Left colon (tissue), 2 donors: ENCODE measurements at regions not wholly inside any gene's neighbourhood (a gene's known extent, or its start where the extent isn't known, plus 50 kb on each side); places are given as distances from the start of the nearest gene placed in this dataset.
"Not testable (repeated sequence)": the region's sequence is repeated elsewhere in the genome, so short reads cannot be mapped to it uniquely, and the experiment has no call there.

Experiments
- ATAC-seq: fragments of 200-7000 bp; cut with Tn5 transposase; one replicate; pipeline ENCODE4 v1.9.1; 2020; ENCODE audit warnings: mild to moderate bottlenecking, moderate library complexity
- DNase-seq, 2 donors: peaks; one replicate each; pipeline ENCODE4 v3.0.0-alpha.2; 2020
- intact Hi-C, 2 donors: fragments of 100-400 bp; cut with DNase I in 1 of 2; cut with micrococcal nuclease in 1 of 2; formaldehyde crosslinking; loops; one replicate each; pipeline versions ENCODE4 v1.11.2 to v1.14.0; 2022; cut with DNase I, micrococcal nuclease
- donor health status: DM: no; HTN: no; CAD: no.
- donor health status: DM: yes; HTN: yes; CAD: no.

DNA sequence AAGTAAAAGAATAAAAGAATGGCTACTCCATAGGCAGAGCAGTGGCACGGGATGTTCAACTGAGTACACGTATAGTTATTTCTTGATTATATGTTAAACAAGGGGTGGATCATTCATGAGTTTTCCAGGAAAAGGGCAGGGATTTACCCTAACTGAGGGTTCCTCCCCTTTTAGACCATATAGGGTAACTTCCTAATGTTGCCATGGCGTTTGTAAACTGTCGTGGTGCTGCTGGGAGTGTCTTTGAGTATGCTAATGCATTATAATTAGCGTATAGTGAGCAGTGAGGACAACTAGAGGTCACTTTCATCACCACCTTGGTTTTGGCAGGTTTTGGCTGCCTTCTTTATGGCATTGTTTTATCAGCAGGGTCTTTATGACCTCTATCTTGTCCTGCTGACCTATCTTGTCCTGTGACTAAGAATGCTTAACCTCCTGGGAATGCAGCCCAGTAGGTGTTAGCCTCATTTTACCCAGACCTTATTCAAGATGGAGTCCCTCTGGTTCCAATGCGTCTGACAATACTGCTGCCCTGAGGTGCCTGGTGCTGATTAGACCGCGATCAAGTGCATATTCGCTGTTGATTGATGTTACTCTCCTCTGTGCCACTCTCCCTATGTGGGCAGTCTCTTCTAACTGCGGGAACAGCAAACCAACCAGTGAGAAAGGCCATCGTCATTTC, 67.6 kb upstream of the AMN1 start:
- intact Hi-C loops, result no loop called here
- DNase-seq, result no peak
- ATAC-seq, result no peak

DNA sequence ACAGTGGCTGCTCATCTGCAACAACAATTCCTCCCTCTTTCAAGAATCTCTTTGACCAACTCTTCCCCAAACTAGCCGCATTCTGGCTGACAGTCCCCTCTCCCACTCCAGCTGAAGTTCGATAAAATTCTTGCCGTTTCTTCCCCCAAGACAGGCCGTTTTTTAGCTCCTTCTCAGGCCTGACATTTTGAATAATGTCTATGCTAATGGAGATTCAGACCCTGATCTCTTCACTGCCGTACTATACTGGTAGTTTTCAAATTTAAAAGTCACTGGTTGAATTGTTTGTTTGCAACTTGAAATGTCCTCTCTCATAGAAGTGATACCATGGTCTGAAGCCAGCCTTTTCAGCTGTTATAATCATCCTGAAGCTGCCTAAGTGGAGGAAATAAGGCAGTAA, 65.9 kb upstream of the AMN1 start:
- ATAC-seq (no peak), DNase-seq (no peak)
- intact Hi-C loops, result no loop called here

DNA sequence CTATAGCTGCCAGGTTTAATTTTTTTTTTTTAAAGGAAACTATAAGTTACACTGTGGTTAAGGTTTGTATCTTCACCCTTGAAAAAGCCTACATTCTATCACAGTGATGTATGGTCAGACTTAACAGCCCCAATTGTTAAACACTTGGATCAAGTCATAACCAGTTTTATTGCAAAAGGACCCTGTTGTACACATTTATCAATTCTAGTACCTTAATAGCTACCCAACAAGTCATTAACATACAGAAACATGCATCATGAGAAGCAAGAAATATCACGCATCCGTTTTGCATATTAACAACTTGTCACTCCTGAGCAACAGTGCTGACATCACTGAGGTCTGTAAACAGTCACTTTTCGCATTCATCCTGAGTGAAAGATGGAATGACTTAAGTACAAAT, 62.4 kb upstream of the AMN1 start:
- ATAC-seq, intact Hi-C loops, DNase-seq: not testable (repeated sequence)

DNA sequence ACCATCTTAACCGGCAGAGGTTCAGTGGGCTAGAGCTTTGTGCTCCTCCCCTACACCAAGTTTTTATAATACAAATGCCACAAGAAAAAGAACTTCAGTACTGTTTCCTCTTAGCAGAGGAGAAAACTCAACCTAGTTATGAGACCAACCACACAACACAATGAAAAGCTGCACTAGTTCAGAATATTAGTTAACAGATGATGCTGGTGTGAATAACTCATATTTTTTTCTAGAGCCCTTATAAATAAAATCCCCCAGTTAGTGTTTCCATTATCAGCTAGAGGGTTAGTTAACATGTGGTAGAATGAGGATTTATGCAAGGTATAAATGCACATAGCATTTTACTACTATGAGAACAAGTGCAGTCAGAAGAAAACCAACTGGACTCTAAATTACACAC, 61.9 kb upstream of the AMN1 start:
- ATAC-seq, result no peak
- DNase-seq, result no peak
- intact Hi-C loops, result no loop called here

DNA sequence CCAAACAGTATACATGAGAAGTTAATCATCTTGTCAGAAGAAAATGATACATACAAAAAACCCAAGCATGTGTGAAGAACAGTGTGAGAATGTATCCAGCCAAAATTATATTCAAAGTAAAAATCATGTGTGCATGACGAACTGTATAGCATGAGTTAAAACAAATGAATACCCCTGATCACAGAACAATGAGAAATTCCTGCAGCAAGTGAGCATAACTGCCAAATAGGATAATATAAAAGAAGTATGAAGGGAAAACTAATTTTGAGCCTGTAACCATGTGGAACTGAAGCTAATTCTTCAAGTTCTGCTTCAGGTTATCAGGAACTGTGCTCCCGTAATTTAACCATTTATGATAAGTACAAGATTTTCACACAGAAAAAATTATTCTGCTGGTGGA, 56.5 kb upstream of the AMN1 start:
- DNase-seq (no peak), ATAC-seq (no peak)
- intact Hi-C loops, result no loop called here

DNA sequence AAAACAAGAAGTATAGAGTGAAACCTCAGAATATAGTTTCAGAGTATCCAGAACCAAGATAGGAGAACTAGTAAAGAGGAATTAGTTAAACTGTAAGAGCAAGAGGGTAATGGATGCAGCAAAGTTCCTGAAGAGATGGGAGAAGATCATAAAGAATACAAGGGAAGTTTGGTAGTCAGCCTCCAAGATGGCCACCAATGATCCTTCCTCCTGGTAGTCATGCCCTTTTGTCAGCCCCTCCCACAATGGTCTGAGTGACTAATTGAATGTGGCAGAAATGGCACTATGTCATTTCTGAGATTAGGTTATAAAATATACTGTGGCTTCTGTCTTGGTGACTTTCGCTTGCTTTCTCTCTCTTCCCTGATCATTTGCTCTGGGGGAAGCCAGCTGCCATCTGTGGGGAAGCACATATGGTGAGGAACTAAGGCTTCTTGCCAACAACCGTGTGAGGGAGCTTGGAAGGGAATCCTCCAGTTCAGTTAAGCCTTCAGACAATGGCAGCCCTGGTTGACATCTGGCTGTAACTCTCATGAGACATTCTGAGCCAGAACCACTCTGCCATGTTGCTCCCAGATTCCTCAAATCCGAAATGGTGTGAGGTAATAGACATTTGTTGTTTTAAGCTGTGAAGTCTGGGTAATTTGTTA, 55.3 kb upstream of the AMN1 start:
- DNase-seq (no peak), ATAC-seq (no peak)

DNA sequence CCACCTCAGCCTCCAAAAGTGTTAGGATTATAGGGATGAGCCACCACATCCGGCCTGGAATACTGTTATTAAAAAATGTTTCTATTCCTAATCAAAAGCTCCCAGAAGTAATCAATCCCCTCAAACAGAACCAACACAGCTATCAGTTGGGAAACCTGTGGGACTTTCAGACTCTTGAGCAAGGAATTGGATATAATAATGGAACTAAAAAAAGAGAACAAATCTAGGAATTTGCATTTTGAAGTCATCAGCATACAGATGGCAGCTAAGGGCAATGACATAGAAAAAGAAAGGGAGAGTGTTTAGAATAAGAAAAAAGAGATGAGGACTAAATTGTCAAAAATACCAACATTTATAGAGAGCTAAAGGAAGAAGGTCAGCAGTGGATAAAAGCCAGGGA, 54.7 kb upstream of the AMN1 start:
- intact Hi-C loops, result no loop called here
- ATAC-seq (no peak), DNase-seq (no peak)

More for the DNA sequence above, 55.3 kb upstream of the AMN1 start:
- intact Hi-C loops, result no loop called here

DNA sequence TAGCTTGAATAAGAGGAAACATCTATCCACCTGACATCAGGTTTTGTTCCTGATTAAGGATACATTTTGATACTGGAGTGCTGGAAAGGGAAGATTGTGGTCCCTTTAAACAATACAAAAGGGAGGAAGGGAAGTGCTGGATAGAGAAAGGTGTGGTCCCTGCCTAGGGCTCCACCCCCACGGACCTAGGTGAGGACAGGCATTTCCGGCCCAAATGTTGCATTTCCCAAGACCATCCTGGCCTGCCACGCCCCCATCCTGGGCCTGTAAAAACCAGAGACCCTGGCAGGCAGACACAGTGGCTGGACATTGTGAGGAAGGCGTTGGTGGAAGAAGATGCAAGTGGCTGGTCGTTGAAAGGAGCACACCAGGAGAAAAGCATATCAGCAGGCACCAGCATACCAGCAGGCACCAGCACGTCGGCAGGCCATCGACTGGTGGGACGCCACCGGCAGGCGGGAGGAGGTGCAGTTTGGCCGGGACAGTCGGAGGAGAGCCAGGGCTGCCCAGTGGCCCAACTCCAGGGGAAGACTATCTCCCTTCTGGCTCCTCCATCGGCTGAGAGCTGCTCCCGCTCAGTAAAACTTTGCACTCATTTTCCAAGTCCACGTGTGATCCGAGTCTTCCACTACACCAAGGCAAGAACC, 53.2 kb upstream of the AMN1 start:
- DNase-seq, result no peak
- no peak for ATAC-seq
- intact Hi-C loops, result no loop called here

DNA sequence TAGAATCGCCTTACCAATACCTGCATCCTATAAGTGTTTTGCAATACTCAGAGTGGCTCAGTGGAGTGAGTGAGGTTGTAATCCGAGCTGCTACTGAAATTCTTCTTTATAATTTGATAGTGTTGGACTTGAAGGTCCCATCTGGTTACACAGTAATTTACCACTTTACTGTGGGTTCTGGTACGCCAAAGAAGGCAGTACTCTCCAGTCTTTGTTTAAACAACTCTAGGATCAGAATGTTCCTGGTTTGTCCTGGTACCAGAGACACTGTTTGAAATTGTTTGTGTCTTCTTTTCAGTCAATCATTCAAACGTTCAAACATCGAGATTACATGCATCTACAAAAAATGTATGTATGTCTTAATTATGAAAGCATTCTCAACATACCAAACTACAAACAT, 51.3 kb upstream of the AMN1 start:
- intact Hi-C loops, result no loop called here
- no peak for DNase-seq
- ATAC-seq, result no peak

DNA sequence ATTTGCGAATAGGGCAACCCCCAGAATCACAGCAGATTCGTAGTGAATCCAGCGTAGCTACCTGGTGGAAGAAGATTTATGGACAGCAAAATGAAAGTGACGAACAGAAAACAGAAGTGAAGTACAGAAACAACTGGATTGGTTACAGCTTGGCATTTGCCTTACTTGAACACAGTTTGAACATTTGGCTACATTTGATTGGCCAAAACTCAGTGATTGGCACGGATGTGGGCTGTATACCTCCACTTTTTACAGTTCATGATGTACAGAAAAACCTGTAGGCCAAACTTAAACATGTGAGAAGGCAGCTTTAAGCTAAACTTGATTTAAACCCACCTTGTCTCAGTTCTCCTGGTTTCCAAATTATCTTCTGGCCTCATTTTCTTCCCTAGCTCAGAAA, 49.9 kb upstream of the AMN1 start:
- DNase-seq (no peak), ATAC-seq (no peak)
- intact Hi-C loops, result no loop called here
